Astrocyte of the spinal cord (primary cell): ENCODE measurements at regions not wholly inside any gene's neighbourhood (a gene's known extent, or its start where the extent isn't known, plus 50 kb on each side); places are given as distances from the start of the nearest gene placed in this dataset.

Experiments
- DNase-seq: peaks from one replicate; pipeline ENCODE4 v3.0.0; 2011; ENCODE audit warnings: low read depth, low spot score
- H3K4me3 ChIP-seq: 2 replicates; pipeline ENCODE4 v1.5.1; 2011; ENCODE audit warnings: low read depth, mild to moderate bottlenecking, low read length, moderate library complexity
- CTCF ChIP-seq: IDR thresholded peaks from 2 replicates; pipeline ENCODE4 v1.5.1; 2012; ENCODE audit warnings: low read depth, mild to moderate bottlenecking, low read length, inconsistent platforms
- in situ Hi-C: cut with HindIII; loops from 2 replicates; pipeline ENCODE4 v1.10.0; 2017; ENCODE audit warnings: low sequenced_read_pairs

- no peak for DNase-seq
- in situ Hi-C loops: no loop called here
- no peak for TF ChIP-seq CTCF
- no peak overlapping the region for H3K4me3 ChIP-seq
Observed at GRCh38 chr7:118298771-118299170, 74.3 kb downstream of the ANKRD7 start.

- DNase-seq: no peak
- no peak overlapping the region for H3K4me3 ChIP-seq
- no peak for TF ChIP-seq CTCF
- in situ Hi-C loops: no loop called here
Observed at GRCh38 chr7:118300177-118300576, 75.7 kb downstream of the ANKRD7 start.

GRCh38 chr7:118304100-118304499, 79.6 kb downstream of the ANKRD7 start:
- DNase-seq: no peak
- no peak for TF ChIP-seq CTCF
- in situ Hi-C loops: no loop called here
- H3K4me3 ChIP-seq: no peak overlapping the region

- DNase-seq: peak; percentile 80
- no peak overlapping the region for H3K4me3 ChIP-seq
- TF ChIP-seq CTCF: no peak
- in situ Hi-C loops: no loop called here
Observed at GRCh38 chr7:118305671-118306070, 81.2 kb downstream of the ANKRD7 start.

- in situ Hi-C loops: no loop called here
- TF ChIP-seq CTCF: no peak
- DNase-seq: peak; percentile 66
- H3K4me3 ChIP-seq: no peak overlapping the region
Observed at GRCh38 chr7:118306771-118307170, 82.3 kb downstream of the ANKRD7 start.

GRCh38 chr7:118311121-118311836, 86.8 kb downstream of the ANKRD7 start:
- in situ Hi-C loops: no loop called here
- no peak overlapping the region for H3K4me3 ChIP-seq
- DNase-seq: peak; percentile 59
- TF ChIP-seq CTCF: no peak
